DMS53 treated with DMSO at 0.1 percent for 48 hours (cell line): ENCODE measurements at regions not wholly inside any gene's neighbourhood (a gene's known extent, or its start where the extent isn't known, plus 50 kb on each side); places are given as distances from the start of the nearest gene placed in this dataset.
"Not testable (repeated sequence)": the region's sequence is repeated elsewhere in the genome, so short reads cannot be mapped to it uniquely, and the experiment has no call there.

Experiments used
- DNase-seq: peaks from one replicate; lab custom pipeline; 2025; ENCODE audit not compliant: unreplicated experiment; lab: John Stamatoyannopoulos, UW

- no peak for DNase-seq
Measured at GRCh38 chr6:50961611-50962010, 142.9 kb downstream of the TFAP2B start.

- no peak for DNase-seq
Measured at GRCh38 chr6:50962213-50962759, 143.6 kb downstream of the TFAP2B start.

GRCh38 chr6:50963952-50964351 lies 145.3 kb downstream of the TFAP2B start:
- no peak for DNase-seq

DNA sequence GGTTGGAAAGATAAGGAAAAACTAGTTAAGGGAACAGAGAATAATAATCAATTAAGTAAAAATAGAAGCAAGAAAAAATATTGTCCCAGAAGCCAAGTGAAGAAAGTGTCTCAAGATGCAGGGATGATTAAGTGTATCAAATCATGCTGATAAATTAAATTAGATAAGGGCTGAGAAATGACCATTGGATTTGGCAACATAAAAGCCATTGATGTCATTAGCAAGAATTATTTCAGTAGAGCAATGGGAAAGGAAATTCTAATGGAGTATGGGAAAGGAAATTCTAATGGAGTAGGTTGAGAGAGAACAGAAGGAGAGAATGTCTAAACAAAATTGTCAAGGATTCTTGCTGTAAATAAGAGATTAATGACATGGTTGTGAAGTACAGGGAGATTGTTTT lies 146.8 kb downstream of the TFAP2B start:
- DNase-seq = no peak

- no peak for DNase-seq
Measured at GRCh38 chr6:50966532-50966931, 147.9 kb downstream of the TFAP2B start.

- no peak for DNase-seq
Measured at GRCh38 chr6:50966986-50967385, 148.3 kb downstream of the TFAP2B start.

DNA sequence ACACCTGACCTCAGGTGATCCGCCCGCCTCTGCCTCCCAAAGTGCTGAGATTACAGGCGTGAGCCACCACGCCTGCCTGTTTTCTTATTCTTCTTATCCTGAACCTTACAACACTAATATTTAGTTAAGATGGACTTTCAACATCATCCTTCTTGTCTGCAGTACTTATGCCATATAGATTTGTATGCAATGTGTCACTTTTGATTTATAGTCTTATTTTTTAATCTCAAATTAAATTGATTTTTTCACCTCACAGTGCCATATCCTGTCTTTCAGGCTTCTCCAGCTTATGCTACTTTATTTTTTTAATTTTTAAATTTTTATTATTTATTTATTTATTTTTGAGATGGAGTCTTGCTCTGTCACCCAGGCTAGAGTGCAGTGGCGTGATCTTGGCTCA lies 149.6 kb downstream of the TFAP2B start:
- DNase-seq = not testable (repeated sequence)

DNA sequence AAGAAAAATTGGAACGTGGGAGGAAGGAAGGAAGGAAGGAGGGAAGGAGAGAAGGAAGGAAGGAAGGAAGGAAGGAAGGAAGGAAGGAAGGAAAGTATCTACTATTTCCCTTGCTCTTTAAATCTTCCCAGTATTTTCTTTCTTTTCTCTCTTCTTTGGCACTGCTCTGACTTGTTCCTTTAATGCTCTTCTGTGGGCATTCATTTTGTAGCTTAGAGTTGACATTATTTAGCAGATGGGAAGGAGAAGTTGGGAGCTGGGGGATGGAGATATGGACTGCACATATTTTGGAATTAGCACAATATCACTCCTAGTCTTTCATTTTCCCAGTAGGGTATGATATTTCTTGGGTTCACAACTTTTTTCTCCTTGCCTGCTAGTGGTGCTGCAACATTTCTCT lies 152.2 kb downstream of the TFAP2B start:
- no peak for DNase-seq

- DNase-seq = no peak
Measured at GRCh38 chr6:50973464-50973863, 154.8 kb downstream of the TFAP2B start.

GRCh38 chr6:50974319-50974718 lies 155.6 kb downstream of the TFAP2B start:
- DNase-seq = no peak

DNA sequence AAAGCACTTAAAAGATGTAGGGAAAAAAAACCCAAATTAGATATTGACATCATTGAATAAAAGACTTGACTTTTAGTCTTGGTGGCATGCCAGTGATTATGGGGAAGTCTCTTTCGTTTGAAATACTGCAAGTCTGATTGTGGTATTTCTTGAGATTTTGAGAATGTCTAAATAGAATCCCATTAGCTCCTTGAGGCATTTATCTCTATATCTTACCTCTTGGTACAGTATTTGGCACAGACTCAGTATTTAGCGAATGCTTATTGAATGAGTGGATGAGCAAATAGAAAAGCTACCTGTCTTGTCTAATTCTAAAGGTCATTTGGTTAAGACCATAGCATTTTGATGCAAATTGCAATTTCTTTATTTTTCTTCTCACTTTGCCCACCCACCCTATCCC lies 156.5 kb downstream of the TFAP2B start:
- no peak for DNase-seq

DNA sequence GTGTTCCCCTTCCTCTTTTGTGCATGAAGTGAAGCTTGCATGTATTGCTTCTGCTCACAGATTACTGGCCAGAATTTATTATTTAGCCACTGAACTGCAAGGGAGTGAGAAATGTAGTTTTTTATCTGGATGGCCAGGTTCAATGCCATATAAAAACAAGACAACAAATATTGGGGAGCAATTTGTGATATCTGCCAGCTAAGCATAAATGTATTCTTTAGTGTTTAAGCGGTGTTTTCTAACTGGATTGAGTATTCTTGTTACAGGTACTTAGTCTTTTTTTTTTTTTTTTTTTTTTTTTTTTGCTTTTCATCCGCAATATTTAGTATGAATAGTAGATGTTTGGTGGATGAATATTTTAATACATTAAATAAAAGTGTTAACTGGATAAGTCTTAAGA lies 158.2 kb downstream of the TFAP2B start:
- DNase-seq = no peak

DNA sequence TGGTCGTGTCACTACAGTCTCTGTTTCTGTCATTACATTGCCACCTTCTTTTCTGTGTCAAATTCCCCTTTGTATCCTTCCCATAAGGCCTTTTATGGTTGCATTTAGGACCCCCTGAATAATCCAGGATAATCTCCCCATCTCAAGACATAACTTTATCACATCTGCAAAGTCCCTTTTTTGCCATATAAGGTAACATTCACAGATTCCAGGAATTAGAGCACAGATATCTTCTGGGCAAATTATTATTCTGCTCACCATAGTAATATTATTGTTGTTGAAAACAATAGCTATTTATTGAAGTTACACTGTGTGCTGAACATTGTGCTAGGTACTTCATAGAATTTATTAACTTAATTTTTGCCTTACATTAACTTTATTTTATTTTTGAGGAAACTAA lies 159.1 kb downstream of the TFAP2B start:
- no peak for DNase-seq

GRCh38 chr6:50978380-50979170 lies 159.9 kb downstream of the TFAP2B start:
- DNase-seq = no peak

GRCh38 chr6:50979171-50979525 lies 160.5 kb downstream of the TFAP2B start:
- DNase-seq = no peak

DNA sequence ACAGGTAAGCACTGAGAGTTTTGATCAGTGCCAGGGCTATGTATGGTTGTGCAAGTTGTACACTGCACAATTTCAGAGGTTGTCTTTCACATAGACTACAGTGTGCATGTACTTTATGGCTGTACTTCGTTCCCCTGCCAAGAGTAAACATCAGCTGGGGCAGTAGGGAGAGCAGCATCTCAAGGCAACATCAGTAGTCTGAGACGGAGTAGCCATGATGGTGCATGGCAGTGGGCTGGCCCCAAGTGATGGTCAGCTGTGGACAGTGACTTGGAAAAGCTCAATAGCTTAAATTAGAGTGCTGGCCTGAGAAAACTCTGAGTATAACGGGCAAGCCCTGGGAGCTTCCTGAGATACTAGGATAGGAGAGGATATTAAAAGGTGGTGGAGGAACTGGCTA lies 165.5 kb downstream of the TFAP2B start:
- no peak for DNase-seq

DNA sequence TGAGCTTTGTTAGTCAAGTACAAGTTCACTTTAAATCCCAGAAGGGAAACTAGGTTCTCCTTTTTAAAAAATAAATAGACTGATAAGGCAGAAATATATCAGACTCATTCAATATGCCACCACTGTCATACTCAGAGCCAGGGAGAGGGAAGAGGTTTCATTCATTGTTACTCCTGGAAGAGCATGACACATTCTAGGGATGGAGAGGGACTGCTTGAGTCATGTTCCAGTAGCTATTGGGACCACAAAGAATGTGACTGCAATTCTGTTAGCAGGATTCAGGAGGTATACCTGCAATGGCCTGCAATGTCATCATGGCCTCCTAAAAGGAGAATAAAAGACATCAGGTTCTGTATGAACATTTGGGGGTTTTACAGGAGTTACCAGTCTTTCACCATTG lies 167.6 kb downstream of the TFAP2B start:
- DNase-seq = peak; percentile 28

DNA sequence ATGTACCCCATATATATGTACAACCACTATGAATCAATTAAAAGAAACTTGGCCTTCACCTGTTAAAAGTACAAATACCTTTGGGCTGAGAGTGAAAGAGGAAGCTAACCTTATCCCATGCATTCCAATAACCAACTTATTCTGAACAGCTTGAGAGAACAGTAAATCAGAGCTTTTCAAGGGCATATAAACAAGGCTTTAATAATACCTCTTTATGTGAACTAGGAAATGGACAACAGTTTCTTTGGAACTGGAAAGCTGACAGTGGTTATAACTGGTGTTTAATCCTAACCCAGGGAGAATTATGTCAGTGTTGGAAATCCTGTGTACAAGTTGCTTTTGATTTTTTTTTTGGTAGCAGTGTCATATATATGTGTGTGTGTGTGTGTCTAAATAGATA lies 170.5 kb downstream of the TFAP2B start:
- DNase-seq = no peak

DNA sequence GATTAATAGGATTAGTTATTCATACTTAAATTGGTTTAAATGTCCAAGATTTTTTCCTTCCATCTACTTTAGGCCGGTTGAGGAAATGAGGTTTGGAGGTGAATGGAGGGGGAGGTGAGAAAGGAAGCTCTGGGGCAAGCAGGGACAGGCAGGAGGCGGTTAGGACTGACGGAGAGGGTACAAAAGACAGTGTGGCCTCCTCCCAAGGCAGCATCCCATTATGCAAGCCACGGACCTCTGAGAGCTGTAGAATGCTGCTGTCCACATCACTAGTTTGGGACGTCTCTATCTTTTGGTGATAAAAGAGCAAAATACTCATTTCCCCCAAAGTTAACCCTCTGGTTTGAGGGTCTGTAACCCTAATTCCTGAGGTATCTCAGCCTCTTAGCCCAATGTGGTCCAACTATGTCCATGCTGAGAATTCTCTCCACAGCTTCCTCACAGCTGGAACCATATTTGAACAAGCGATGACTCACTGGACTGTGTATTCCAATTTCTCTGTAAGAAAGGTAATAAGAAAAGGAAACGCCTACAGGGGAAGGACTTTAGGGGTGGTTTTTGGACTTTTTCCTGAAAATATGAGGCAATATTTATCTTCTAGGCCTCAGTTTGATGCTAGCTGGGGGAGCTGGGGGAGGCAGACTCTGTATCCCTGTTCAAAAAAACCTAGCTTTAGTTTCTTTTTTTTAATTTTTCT lies 172.2 kb downstream of the TFAP2B start:
- DNase-seq = peak; percentile 67

DNA sequence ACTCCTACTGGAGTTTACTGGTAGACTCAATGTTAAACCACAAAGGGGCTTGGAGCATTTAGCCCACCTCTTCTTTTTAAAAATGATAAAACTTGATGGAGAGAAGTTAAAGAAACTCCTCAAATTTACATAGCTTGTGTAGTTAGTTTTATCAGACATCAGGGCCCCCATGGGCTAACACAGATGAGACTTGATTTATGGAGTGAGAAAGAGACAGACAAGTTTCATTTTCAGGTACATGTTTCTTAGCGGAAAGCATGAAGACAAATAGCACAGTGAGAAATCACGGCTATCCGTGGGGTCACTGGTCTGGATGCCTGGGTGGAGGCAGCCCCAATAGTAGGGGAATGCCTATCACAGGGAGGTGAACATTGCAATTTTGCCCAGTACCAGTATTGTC lies 173.6 kb downstream of the TFAP2B start:
- DNase-seq = no peak

GRCh38 chr6:50992704-50993625 lies 174.3 kb downstream of the TFAP2B start:
- no peak for DNase-seq
